K562 (cell line): ENCODE measurements at regions not wholly inside any gene's neighbourhood (a gene's known extent, or its start where the extent isn't known, plus 50 kb on each side); places are given as distances from the start of the nearest gene placed in this dataset.

ENCODE experiments used
- CC2D1A ChIP-seq: fragments of 450-650 bp; IDR thresholded peaks from 2 replicates; pipeline ENCODE4 v1.6.1; 2017; ENCODE audit warnings: mild to moderate bottlenecking
- CCAR2 ChIP-seq: fragments of 200-400 bp; formaldehyde crosslinking; IDR thresholded peaks from 2 replicates; pipeline ENCODE4 v1.6.1; 2017; ENCODE audit warnings: mild to moderate bottlenecking, low read depth, low read length
- MEIS2 ChIP-seq: fragments of 450-650 bp; IDR thresholded peaks from 2 replicates; pipeline ENCODE4 v1.6.1; 2014; ENCODE audit warnings: mild to moderate bottlenecking; ENCODE audit not compliant: partially characterized antibody
- TFAM ChIP-seq: fragments of 250-450 bp; sonication (Bioruptor Pico); conservative IDR thresholded peaks from 2 replicates; pipeline ENCODE4 v1.5.0; 2021; ENCODE audit warnings: mild to moderate bottlenecking, moderate library complexity
- TSHZ1 ChIP-seq: fragments of 250-450 bp; sonication (Bioruptor Pico); IDR thresholded peaks from 2 replicates; pipeline ENCODE4 v1.4.0; 2020; ENCODE audit warnings: mild to moderate bottlenecking, moderate library complexity
- XRCC3 ChIP-seq: fragments of 450-650 bp; IDR thresholded peaks from 2 replicates; pipeline ENCODE4 v1.6.1; 2017; ENCODE audit warnings: mild to moderate bottlenecking, moderate library complexity
- ZFP36 ChIP-seq: fragments of 150-350 bp; IDR thresholded peaks from 2 replicates; pipeline ENCODE4 v1.6.1; 2018; ENCODE audit warnings: low read length, low read depth; ENCODE audit not compliant: partially characterized antibody
- TF ChIP-seq, protein P1 (sequence below), 2 experiments: fragments of 450-650 bp; IDR thresholded peaks; 2 replicates each; pipeline ENCODE4 v1.6.1; 2016; ENCODE audit warnings: mild to moderate bottlenecking in 2 of 2, borderline replicate concordance in 1 of 2, low read depth in 1 of 2, moderate library complexity in 1 of 2
- TF ChIP-seq, protein P2 (sequence below): fragments of 250-450 bp; sonication (Bioruptor Pico); IDR thresholded peaks from 2 replicates; pipeline ENCODE4 v1.9.0; 2021; ENCODE audit warnings: mild to moderate bottlenecking, inconsistent platforms

DNA sequence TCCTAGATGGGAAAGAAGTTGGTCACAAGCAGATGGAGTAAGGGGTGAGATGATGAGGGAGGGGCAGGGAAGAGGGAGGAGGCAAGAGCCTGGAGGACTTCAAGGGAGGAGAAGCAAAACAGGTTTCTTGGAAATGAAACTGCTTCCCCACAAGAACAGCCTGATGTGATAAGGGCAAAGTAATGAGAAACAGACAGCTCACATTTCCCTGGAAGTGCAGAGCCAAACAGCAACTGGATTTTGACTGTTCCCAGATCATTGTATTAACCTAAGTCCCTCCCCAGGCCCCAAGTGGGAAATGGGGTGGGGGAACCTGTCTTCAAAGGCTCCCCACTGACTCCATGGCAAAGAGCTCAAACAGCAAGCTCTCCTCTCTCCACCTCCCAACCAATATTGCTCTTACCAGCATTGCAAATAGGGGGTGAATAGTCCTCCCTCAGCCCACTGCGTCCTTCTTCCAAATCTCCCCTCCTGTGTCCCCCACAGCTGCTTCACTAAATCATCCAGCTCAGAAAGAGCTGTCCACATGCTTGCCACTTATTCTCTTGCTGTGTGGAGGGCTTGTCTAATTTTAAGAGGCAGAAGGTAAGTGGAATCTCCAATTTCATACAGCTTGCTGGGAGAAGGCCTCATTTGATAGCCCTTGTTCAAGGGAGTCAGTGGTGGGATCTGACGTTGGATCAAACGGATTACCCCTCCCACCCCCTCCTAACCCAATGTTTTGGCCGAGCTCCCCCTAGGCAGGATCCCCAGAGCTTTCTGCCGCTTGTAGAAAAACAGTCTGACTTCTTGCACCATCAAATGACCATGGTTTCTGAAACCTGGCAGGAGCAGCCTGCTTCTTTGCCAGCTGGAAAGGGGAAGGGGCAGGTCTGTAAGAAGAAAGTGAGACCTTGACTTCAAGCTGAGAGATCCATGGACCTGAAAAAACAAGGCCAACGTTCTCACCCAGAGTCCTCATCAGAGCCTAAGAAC lies 56.3 kb upstream of the SMIM36 start (continued):
- TF ChIP-seq, protein P1, sequence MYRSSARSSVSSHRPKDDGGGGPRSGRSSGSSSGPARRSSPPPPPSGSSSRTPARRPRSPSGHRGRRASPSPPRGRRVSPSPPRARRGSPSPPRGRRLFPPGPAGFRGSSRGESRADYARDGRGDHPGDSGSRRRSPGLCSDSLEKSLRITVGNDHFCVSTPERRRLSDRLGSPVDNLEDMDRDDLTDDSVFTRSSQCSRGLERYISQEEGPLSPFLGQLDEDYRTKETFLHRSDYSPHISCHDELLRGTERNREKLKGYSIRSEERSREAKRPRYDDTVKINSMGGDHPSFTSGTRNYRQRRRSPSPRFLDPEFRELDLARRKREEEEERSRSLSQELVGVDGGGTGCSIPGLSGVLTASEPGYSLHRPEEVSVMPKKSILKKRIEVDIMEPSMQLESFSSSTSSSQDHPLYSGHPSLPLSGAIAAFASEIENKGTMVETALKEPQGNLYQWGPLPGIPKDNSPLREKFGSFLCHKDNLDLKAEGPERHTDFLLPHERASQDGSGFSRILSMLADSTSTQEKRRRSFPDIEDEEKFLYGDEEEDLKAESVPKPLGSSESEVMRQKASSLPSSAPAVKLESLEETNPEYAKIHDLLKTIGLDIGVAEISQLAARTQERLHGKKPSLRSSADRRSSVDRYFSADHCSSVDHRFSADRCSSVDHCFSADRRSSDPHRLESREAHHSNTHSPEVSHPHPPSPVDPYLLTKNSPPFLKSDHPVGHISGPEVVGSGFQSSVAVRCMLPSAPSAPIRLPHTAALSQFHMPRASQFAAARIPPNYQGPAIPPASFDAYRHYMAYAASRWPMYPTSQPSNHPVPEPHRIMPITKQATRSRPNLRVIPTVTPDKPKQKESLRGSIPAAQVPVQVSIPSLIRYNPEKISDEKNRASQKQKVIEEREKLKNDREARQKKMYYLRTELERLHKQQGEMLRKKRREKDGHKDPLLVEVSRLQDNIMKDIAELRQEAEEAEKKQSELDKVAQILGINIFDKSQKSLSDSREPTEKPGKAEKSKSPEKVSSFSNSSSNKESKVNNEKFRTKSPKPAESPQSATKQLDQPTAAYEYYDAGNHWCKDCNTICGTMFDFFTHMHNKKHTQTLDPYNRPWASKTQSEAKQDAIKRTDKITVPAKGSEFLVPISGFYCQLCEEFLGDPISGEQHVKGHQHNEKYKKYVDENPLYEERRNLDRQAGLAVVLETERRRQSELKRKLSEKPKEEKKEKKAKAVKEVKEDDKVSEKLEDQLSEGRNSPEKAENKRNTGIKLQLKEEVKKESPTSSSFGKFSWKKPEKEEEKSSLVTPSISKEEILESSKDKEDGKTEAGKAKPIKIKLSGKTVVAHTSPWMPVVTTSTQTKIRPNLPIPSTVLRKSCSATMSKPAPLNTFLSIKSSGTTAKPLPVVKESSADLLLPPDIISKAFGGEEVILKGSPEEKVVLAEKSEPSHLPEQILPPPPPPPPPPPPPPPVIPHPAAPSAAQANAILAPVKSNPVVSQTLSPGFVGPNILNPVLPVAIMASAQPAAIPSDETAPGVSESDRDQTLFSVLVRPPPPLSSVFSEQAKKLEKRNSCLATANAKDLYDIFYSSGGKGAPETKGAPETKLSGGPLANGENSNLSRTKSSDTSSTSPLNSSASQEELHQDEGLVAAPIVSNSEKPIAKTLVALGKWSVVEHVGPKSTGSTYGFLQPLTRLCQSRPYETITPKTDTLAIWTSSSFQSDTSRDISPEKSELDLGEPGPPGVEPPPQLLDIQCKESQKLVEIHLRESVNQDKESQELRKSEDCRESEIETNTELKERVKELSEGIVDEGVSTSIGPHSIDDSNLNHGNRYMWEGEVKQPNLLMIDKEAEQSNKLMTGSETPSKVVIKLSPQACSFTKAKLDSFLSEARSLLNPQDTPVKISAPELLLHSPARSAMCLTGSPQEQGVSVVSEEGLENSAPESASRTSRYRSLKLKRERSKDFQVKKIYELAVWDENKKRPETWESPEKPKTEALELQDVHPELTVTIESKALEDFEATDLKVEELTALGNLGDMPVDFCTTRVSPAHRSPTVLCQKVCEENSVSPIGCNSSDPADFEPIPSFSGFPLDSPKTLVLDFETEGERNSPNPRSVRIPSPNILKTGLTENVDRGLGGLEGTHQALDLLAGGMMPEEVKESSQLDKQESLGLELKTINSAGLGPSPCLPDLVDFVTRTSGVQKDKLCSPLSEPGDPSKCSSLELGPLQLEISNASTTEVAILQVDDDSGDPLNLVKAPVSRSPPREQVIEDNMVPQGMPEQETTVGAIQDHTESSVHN (IDR thresholded peaks at IDR 0.05; ENCODE audit: borderline replicate concordance in 1 of 2, low read depth in 1 of 2): no peak
- no peak for TF ChIP-seq XRCC3
- TF ChIP-seq ZFP36: peak; percentile 88
- no peak for TF ChIP-seq TFAM (CRISPR knock-in tag)
- peak; percentile 60 for TF ChIP-seq MEIS2
- TF ChIP-seq CC2D1A: no peak
- TF ChIP-seq, protein P2, sequence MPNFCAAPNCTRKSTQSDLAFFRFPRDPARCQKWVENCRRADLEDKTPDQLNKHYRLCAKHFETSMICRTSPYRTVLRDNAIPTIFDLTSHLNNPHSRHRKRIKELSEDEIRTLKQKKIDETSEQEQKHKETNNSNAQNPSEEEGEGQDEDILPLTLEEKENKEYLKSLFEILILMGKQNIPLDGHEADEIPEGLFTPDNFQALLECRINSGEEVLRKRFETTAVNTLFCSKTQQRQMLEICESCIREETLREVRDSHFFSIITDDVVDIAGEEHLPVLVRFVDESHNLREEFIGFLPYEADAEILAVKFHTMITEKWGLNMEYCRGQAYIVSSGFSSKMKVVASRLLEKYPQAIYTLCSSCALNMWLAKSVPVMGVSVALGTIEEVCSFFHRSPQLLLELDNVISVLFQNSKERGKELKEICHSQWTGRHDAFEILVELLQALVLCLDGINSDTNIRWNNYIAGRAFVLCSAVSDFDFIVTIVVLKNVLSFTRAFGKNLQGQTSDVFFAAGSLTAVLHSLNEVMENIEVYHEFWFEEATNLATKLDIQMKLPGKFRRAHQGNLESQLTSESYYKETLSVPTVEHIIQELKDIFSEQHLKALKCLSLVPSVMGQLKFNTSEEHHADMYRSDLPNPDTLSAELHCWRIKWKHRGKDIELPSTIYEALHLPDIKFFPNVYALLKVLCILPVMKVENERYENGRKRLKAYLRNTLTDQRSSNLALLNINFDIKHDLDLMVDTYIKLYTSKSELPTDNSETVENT (CRISPR knock-in tag): no peak
- no peak for TF ChIP-seq CCAR2
- TF ChIP-seq TSHZ1 (CRISPR knock-in tag): no peak
